RWPE2 (cell line): ENCODE measurements at regions not wholly inside any gene's neighbourhood (a gene's known extent, or its start where the extent isn't known, plus 50 kb on each side); places are given as distances from the start of the nearest gene placed in this dataset.

Experiments used
- ATAC-seq: fragments of 200-7000 bp; cut with Tn5 transposase; 3 replicates; pipeline ENCODE4 v1.9.1; 2021; ENCODE audit warnings: low read depth
- DNase-seq: peaks from one replicate; pipeline ENCODE4 v3.0.0-alpha.2; 2020; ENCODE audit warnings: low spot score
- H3K27ac ChIP-seq: fragments of 450-650 bp; 2 replicates; pipeline ENCODE4 v1.5.1; 2017; ENCODE audit warnings: mild to moderate bottlenecking; ENCODE audit not compliant: poor library complexity, severe bottlenecking
- H3K27me3 ChIP-seq: fragments of 250-450 bp; sonication (Bioruptor Pico); 2 replicates; pipeline ENCODE4 v1.5.1; 2021; ENCODE audit warnings: mild to moderate bottlenecking, moderate library complexity; ENCODE audit not compliant: insufficient read depth, poor library complexity, severe bottlenecking
- H3K36me3 ChIP-seq: fragments of 250-450 bp; sonication (Bioruptor Pico); 2 replicates; pipeline ENCODE4 v1.5.1; 2020; ENCODE audit warnings: low read depth, mild to moderate bottlenecking, moderate library complexity
- H3K4me1 ChIP-seq: fragments of 250-450 bp; sonication (Bioruptor Pico); 2 replicates; pipeline ENCODE4 v1.5.1; 2021; ENCODE audit warnings: mild to moderate bottlenecking, moderate library complexity; ENCODE audit not compliant: insufficient read depth, poor library complexity, severe bottlenecking
- H3K4me3 ChIP-seq: fragments of 250-450 bp; sonication (Bioruptor Pico); 2 replicates; pipeline ENCODE4 v1.5.1; 2021; ENCODE audit warnings: mild to moderate bottlenecking, moderate library complexity; ENCODE audit not compliant: severe bottlenecking
- H3K9me3 ChIP-seq: fragments of 250-450 bp; sonication (Bioruptor Pico); 2 replicates; pipeline ENCODE4 v1.5.1; 2021; ENCODE audit warnings: mild to moderate bottlenecking, moderate library complexity; ENCODE audit not compliant: severe bottlenecking
- TF ChIP-seq, protein P1 (sequence below): fragments of 450-650 bp; IDR thresholded peaks from one replicate; pipeline ENCODE4 v1.5.1; 2017; ENCODE audit warnings: mild to moderate bottlenecking, moderate library complexity; ENCODE audit not compliant: poor library complexity, severe bottlenecking

DNA sequence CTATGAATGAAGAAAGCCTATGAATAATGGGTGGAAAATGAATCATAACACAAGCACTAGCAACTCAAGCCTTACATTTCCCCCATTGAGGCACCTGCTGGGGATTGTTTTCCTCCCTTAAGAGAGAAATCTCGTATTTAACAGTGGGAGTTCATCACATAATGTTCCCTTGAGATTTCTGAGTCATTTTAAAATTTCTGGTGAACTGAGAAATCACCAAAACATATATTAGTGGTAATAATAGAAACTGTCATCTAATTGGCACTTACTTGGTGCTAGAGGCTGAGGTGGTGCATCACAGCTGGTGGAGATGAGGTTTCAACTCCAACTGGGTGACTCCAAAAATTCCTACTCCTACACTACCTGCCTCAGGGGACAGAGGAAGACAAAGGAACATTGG lies 561.3 kb upstream of the LCORL start:
- TF ChIP-seq, protein P1, sequence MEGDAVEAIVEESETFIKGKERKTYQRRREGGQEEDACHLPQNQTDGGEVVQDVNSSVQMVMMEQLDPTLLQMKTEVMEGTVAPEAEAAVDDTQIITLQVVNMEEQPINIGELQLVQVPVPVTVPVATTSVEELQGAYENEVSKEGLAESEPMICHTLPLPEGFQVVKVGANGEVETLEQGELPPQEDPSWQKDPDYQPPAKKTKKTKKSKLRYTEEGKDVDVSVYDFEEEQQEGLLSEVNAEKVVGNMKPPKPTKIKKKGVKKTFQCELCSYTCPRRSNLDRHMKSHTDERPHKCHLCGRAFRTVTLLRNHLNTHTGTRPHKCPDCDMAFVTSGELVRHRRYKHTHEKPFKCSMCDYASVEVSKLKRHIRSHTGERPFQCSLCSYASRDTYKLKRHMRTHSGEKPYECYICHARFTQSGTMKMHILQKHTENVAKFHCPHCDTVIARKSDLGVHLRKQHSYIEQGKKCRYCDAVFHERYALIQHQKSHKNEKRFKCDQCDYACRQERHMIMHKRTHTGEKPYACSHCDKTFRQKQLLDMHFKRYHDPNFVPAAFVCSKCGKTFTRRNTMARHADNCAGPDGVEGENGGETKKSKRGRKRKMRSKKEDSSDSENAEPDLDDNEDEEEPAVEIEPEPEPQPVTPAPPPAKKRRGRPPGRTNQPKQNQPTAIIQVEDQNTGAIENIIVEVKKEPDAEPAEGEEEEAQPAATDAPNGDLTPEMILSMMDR, result no peak
- no peak for DNase-seq
- no peak overlapping the region for H3K4me3 ChIP-seq
- H3K36me3 ChIP-seq, result no peaks in the 10 kb centered on the region
- H3K27me3 ChIP-seq, result no peaks in the 10 kb centered on the region
- no peak for ATAC-seq
- H3K4me1 ChIP-seq, result no peaks in the 10 kb centered on the region
- no peak overlapping the region for H3K27ac ChIP-seq
- no peaks in the 10 kb centered on the region for H3K9me3 ChIP-seq

DNA sequence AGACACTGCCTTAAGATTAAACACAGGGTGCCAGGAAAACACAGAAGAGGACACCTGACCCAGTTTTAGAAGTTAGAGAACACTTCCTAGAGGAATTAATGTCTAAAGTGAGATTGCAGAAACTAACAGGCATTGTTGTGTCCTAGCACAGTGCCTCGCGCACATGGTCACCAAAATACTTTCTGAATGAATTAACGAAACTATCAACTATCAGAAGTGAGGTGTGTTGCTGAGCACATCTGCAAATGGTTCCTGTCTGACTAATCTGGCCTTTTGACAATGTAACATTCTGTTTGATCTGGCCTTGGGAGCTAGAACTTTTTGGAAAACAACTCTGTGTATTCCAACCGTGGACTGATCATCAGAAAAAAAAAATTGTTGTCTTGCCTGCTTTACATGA lies 556.8 kb upstream of the LCORL start:
- H3K9me3 ChIP-seq, result no peaks in the 10 kb centered on the region
- DNase-seq (no peak), ATAC-seq (no peak)
- no peak overlapping the region for H3K4me3 ChIP-seq
- H3K36me3 ChIP-seq, result no peaks in the 10 kb centered on the region
- no peaks in the 10 kb centered on the region for H3K4me1 ChIP-seq
- no peaks in the 10 kb centered on the region for H3K27me3 ChIP-seq
- no peak overlapping the region for H3K27ac ChIP-seq
- TF ChIP-seq, protein P1, result no peak

DNA sequence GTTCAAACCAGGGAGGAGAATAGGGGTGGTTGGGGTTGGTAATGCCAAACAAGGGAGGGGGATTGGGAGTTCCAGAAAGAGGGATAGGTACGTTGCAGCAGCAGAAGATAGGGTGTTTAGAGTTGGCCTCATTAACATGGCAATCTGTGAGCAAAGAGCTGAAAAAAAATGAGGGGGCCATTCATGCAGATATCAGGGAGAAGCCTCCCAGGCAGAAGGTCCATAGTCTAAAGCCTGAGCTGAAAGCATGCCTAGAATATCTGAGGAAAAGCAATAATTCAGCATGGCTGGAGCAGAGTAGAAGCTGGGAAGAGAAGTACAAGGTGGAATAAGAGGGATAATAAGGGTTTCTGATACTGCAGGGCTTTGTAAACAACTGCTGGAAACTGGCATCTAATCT lies 550.9 kb upstream of the LCORL start:
- H3K27ac ChIP-seq, result no peak overlapping the region
- H3K4me3 ChIP-seq, result no peak overlapping the region
- ATAC-seq (no peak), DNase-seq (no peak)
- no peaks in the 10 kb centered on the region for H3K36me3 ChIP-seq
- H3K4me1 ChIP-seq, result no peaks in the 10 kb centered on the region
- H3K27me3 ChIP-seq, result no peaks in the 10 kb centered on the region
- TF ChIP-seq, protein P1, result no peak
- no peaks in the 10 kb centered on the region for H3K9me3 ChIP-seq

DNA sequence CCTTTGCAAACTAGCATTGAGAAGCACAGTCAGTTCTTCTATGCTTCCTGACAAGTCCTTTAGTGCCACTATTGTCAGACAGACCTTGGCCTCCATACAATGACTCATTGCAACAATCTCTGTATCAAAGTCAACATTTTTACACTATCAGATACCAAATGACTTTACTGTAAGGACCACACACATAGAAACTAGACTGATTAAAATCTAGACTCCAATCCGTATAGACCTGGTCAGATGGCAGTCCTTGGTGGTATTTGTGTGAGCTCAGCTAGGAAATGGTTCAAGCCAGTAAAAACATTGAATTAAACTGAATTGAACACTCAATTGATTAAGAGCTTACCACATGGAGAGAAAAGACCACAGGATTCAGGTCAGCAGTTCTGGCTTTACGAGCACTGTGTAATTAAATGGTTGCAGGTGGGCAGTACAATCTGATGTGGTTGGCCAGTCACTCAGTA lies 549.8 kb upstream of the LCORL start:
- no peaks in the 10 kb centered on the region for H3K9me3 ChIP-seq
- DNase-seq (no peak), ATAC-seq (no peak)
- TF ChIP-seq, protein P1, result no peak
- no peaks in the 10 kb centered on the region for H3K4me1 ChIP-seq
- H3K4me3 ChIP-seq, result no peak overlapping the region
- no peak overlapping the region for H3K27ac ChIP-seq
- H3K27me3 ChIP-seq, result no peaks in the 10 kb centered on the region
- H3K36me3 ChIP-seq, result no peaks in the 10 kb centered on the region

DNA sequence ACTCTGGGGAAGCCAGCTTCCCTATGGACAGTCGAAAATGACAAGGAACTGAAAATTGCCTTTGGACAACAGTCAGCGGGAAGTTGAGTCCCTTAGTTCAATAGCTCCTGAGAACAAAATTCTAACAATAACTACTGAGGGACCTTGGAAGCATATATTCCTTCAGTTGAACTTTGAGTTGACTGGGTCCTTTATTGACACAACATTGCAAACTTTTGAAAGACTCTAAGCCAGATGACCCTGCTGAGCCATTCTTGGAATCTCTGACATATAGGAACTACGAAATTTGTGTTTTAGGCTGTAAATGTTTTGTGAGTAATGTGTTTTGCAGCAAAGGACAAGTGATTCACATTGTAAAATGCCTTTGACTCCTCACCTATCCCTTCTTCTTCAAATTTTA lies 548.8 kb upstream of the LCORL start:
- TF ChIP-seq, protein P1, result no peak

More for the DNA sequence above, 548.8 kb upstream of the LCORL start:
- Histone ChIP-seq H3K9me3 (no peaks in the 10 kb centered on the region), H3K27ac (no peak overlapping the region), H3K36me3 (no peaks in the 10 kb centered on the region), H3K27me3 (no peaks in the 10 kb centered on the region), H3K4me1 (no peaks in the 10 kb centered on the region), H3K4me3 (no peak overlapping the region)
- ATAC-seq, result no peak
- no peak for DNase-seq
